HG02798 (cell line): ENCODE measurements at regions not wholly inside any gene's neighbourhood (a gene's known extent, or its start where the extent isn't known, plus 50 kb on each side); places are given as distances from the start of the nearest gene placed in this dataset.
"Not testable (repeated sequence)": the region's sequence is repeated elsewhere in the genome, so short reads cannot be mapped to it uniquely, and the experiment has no call there.

Source experiments
- ATAC-seq: cut with Tn5 transposase; IDR thresholded peaks from one replicate; pipeline ENCODE4 v1.9.1; 2021; ENCODE audit warnings: mild to moderate bottlenecking; ENCODE audit not compliant: unreplicated experiment, poor library complexity

GRCh38 chr13:55990631-55991030 is 1150.1 kb upstream of the PRR20A start:
- no peak for ATAC-seq

- ATAC-seq = no peak
Observed at GRCh38 chr13:55991666-55992065, 1149.1 kb upstream of the PRR20A start.

- no peak for ATAC-seq
Observed at GRCh38 chr13:55992145-55992544, 1148.6 kb upstream of the PRR20A start.

GRCh38 chr13:55999709-56000108 is 1141.0 kb upstream of the PRR20A start:
- ATAC-seq = no peak

- ATAC-seq = no peak
Observed at GRCh38 chr13:56009418-56009817, 1131.3 kb upstream of the PRR20A start.

- ATAC-seq = no peak
Observed at GRCh38 chr13:56012644-56013043, 1128.1 kb upstream of the PRR20A start.

GRCh38 chr13:56015919-56016318 is 1124.8 kb upstream of the PRR20A start:
- no peak for ATAC-seq

- no peak for ATAC-seq
Observed at GRCh38 chr13:56019606-56020005, 1121.1 kb upstream of the PRR20A start.

GRCh38 chr13:56020425-56020824 is 1120.3 kb upstream of the PRR20A start:
- ATAC-seq = no peak

- ATAC-seq = no peak
Observed at GRCh38 chr13:56039992-56040391, 1100.7 kb upstream of the PRR20A start.

GRCh38 chr13:56066321-56066720 is 1074.4 kb upstream of the PRR20A start:
- ATAC-seq = no peak

GRCh38 chr13:56102641-56103040 is 1038.1 kb upstream of the PRR20A start:
- no peak for ATAC-seq

- ATAC-seq = no peak
Observed at GRCh38 chr13:56110751-56111150, 1030.0 kb upstream of the PRR20A start.

GRCh38 chr13:56134524-56134923 is 1006.2 kb upstream of the PRR20A start:
- ATAC-seq = no peak

GRCh38 chr13:56166864-56167263 is 973.9 kb upstream of the PRR20A start:
- ATAC-seq = no peak

- no peak for ATAC-seq
Observed at GRCh38 chr13:56168581-56168980, 972.1 kb upstream of the PRR20A start.

- ATAC-seq = no peak
Observed at GRCh38 chr13:56173346-56173745, 967.4 kb upstream of the PRR20A start.

- no peak for ATAC-seq
Observed at GRCh38 chr13:56182598-56182997, 958.1 kb upstream of the PRR20A start.

- no peak for ATAC-seq
Observed at GRCh38 chr13:56187331-56187730, 953.4 kb upstream of the PRR20A start.

- not testable (repeated sequence) for ATAC-seq
Observed at GRCh38 chr13:56188582-56188981, 952.1 kb upstream of the PRR20A start.

GRCh38 chr13:56189439-56189838 is 951.3 kb upstream of the PRR20A start:
- no peak for ATAC-seq

- ATAC-seq = no peak
Observed at GRCh38 chr13:56189978-56190377, 950.7 kb upstream of the PRR20A start.

- ATAC-seq = no peak
Observed at GRCh38 chr13:56198350-56198749, 942.4 kb upstream of the PRR20A start.
